ENCODE measurements at regions not wholly inside any gene's neighbourhood (a gene's known extent, or its start where the extent isn't known, plus 50 kb on each side); places are given as distances from the start of the nearest gene placed in this dataset.

DNA sequence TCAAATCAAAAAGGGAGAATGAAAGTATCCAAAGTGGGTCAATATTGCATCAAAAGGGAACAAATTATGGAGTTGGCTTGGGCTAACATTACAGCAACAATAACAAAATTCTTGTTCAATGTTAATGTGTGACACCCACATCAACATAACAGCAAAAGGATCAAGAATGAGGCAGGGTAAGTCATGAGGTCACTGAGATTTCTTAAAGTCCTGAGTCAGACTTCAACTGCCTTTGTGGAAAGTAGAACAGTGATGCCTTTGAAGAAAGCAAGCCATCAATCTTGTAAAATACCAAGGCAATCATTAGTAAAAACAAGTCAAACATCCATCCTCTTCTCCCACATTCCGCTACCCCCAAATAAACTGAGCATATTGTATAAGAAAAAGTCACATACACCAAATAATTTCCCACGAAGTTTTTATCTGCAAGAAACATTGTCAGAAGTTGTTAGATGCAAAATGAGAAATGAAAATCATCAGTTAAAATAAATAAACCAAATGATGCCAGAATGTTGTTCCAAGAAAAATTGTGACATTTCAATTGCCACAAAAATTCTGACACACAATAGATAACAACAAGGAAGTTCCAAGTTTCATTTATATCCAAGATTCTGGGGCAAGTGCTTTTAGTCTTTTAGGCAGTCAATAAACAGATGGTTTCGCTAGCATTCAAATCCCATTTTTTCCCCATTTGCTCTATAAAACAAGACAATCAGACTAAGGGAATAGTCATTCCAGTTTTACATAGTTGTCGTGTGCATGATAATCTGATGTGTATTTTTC lies 216.1 kb upstream of the SETBP1 start:
- Histone ChIP-seq H3K27me3 (ENCODE audit: insufficient read depth, low read length) (no peaks in the 10 kb centered on the region), H3K9ac (ENCODE audit: low read length) (no peak overlapping the region), H3K79me2 (ENCODE audit: insufficient read depth, low read length) (no peaks in the 10 kb centered on the region), H3K36me3 (ENCODE audit: control insufficient read depth in 1 of 2, insufficient read depth in 2 of 2, low read length in 2 of 2) (no peaks in the 10 kb centered on the region), H3K4me2 (ENCODE audit: low read length) (no peak overlapping the region), H4K20me1 (ENCODE audit: insufficient read depth) (no peaks in the 10 kb centered on the region), H3K4me3 (replicated peaks in 1 of 2; ENCODE audit: low read depth in 1 of 2, low read length in 2 of 2) (no peak overlapping the region), H3K9me3 (ENCODE audit: control insufficient read depth in 1 of 2, insufficient read depth in 1 of 2, low read depth in 1 of 2, low read length in 2 of 2) (peaks cover 8 to 41% of the 10 kb centered on the region in 2 experiments; a peak in 2 of 4 replicates), H3K9me2 (ENCODE audit: insufficient read depth) (no peaks in the 10 kb centered on the region), H2AFZ (ENCODE audit: low read depth, low read length, poor library complexity, severe bottlenecking) (no peak overlapping the region), H3K4me1 (ENCODE audit: control insufficient read depth in 1 of 2, insufficient read depth in 2 of 2, low read length in 2 of 2) (no peaks in the 10 kb centered on the region), H3K27ac (ENCODE audit: low read depth, low read length) (no peak overlapping the region)
- no TSS peak for BruUV-seq (replicated peaks)
- intact Hi-C loops (cut with micrococcal nuclease): no loop called here
- no peak for ATAC-seq
- ChIA-PET RAD21 (ENCODE audit: low non-redundant PET in 1 of 2, low total read pairs in 2 of 2, uncharacterized antibody in 2 of 2, unreplicated experiment in 2 of 2) (no interaction called here), CTCF (no interaction called here), POLR2A (no interaction called here)
- TF ChIP-seq POLR2AphosphoS5 (IDR thresholded peaks at IDR 0.05; ENCODE audit: low read depth, low read length) (no peak), TCF7L2 (IDR thresholded peaks at IDR 0.05; ENCODE audit: borderline replicate concordance, extremely low read depth, insufficient read depth, insufficient read length) (no peak), RAD21 (IDR thresholded peaks at IDR 0.05; ENCODE audit: low read depth) (no peak), SP1 (IDR thresholded peaks at IDR 0.05; ENCODE audit: low read depth) (no peak), EZH2 (IDR thresholded peaks at IDR 0.05) (no peak), SRF (IDR thresholded peaks at IDR 0.05; ENCODE audit: low read depth) (no peak), JUND (IDR thresholded peaks at IDR 0.05) (no peak), ZFX (IDR thresholded peaks at IDR 0.05) (no peak)
- TF ChIP-seq, protein P1, sequence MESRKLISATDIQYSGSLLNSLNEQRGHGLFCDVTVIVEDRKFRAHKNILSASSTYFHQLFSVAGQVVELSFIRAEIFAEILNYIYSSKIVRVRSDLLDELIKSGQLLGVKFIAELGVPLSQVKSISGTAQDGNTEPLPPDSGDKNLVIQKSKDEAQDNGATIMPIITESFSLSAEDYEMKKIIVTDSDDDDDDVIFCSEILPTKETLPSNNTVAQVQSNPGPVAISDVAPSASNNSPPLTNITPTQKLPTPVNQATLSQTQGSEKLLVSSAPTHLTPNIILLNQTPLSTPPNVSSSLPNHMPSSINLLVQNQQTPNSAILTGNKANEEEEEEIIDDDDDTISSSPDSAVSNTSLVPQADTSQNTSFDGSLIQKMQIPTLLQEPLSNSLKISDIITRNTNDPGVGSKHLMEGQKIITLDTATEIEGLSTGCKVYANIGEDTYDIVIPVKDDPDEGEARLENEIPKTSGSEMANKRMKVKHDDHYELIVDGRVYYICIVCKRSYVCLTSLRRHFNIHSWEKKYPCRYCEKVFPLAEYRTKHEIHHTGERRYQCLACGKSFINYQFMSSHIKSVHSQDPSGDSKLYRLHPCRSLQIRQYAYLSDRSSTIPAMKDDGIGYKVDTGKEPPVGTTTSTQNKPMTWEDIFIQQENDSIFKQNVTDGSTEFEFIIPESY (IDR thresholded peaks at IDR 0.05; ENCODE audit: extremely low read depth, insufficient replicate concordance, low read length): no peak
- DNase-seq (ENCODE audit: low read depth, low spot score): no peak

All from HCT116 (cell line).